ENCODE measurements at regions not wholly inside any gene's neighbourhood (a gene's known extent, or its start where the extent isn't known, plus 50 kb on each side); places are given as distances from the start of the nearest gene placed in this dataset.
A peak's percentile ranks its signal among the peaks of the same experiment; 100 is the strongest.

DNA sequence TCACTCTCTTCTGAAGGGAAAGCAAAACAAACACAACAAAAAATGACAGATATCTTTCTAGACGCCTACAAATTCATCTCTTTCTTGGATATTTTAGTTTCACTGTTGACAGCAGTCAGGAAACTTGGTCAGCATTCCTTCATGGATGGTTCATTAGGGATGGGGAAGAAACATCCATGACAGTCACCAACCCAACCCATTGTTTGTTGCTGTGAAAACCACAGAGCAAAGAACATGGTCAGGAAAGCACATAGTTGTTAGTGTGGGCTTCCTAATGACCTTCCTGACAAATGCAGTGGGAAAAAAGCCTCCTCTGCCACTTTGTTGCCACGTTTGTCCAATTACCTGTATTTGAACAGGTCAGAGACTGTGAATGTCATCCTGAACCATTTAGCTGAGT lies 139.8 kb upstream of the SNX19 start:
- DNase-seq, result no peak

DNA sequence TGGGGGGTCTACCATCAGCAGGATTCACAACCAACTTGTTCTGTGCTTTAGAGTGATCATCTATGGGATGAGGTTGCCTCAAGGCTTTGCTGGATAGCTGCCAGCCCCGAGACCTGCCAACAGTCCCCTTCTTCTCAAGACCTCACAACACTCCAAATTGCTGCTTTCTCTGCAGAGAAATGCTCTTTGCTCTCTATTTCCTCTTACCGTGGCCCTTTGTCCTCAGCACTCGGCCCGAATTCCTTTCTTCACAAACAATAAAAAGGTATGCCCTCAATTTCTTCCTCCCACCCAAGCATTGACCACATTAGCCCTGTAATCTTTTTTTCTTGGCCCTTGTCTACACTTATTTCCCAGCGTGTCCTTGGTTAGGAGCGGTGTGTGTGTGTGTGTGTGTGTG lies 147.4 kb upstream of the SNX19 start:
- DNase-seq, result no peak

GRCh38 chr11:131064373-131064991 lies 148.2 kb upstream of the SNX19 start:
- DNase-seq, result peak; percentile 68

- no peak for DNase-seq
Measured at GRCh38 chr11:131065435-131066413, 149.4 kb upstream of the SNX19 start.

GRCh38 chr11:131066551-131066950 lies 150.3 kb upstream of the SNX19 start:
- no peak for DNase-seq

GRCh38 chr11:131070365-131070764 lies 154.1 kb upstream of the SNX19 start:
- DNase-seq, result no peak

DNA sequence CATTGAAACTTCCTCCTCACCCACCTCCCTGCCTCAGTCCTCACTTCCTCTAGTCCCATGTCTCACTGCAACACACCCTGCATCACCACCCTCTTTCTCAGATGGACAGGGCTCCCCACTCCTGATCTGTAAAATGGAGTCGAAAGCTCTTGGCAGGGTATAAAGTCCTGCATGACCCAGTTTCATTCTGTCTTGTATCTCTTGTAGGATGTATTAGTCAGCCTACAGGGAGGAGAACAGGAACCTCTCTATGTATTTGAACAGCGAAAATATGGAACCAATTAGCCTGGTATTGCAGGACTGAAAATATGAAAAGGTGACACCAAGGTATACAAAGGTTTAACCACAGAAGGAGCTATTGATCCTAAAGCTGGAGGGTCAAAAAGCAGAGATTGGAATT lies 156.9 kb upstream of the SNX19 start:
- DNase-seq, result no peak

DNA sequence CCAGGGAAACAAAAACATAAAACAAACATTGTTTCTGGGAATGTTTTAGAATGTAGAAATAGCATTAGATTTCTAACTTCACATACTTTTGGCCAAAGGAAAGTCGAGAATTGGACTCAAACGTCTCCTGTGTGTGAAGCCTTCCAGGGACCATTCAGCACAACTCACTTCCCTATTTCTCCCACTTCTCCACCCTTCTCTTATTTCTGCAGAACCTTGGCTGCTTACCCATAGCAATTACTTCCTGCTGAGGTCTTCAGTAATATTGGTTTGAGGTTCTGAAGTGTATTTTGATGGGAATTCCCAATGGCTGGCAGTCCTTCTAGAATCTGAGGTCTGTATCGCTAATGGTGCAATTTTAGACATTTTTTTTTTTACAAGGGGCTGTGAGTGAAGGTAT lies 158.3 kb upstream of the SNX19 start:
- no peak for DNase-seq

DNA sequence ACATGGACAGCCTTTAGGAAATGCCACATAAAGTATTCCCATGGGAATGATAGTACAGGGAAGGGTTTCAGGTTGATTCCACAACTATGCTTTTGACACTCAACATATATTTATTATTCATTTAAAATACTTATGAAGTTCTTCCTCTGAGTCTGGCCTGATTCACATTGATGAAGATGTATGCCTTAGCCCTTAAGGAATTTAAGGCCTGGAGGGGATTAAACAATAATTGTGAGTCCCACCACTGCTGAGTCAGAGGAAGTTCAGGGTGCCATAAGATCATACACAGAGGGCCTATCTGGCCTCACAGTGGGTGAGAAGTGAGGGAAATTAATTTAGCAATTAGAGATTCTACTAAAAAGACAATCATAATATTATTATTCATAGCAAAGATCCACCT lies 161.1 kb upstream of the SNX19 start:
- no peak for DNase-seq

GRCh38 chr11:131079036-131079435 lies 162.8 kb upstream of the SNX19 start:
- DNase-seq, result no peak

- no peak for DNase-seq
Measured at GRCh38 chr11:131089727-131090245, 173.5 kb upstream of the SNX19 start.

- no peak for DNase-seq
Measured at GRCh38 chr11:131092469-131092868, 176.2 kb upstream of the SNX19 start.

- DNase-seq, result no peak
Measured at GRCh38 chr11:131094827-131095226, 178.5 kb upstream of the SNX19 start.

GRCh38 chr11:131095511-131096185 lies 179.4 kb upstream of the SNX19 start:
- DNase-seq, result no peak

DNA sequence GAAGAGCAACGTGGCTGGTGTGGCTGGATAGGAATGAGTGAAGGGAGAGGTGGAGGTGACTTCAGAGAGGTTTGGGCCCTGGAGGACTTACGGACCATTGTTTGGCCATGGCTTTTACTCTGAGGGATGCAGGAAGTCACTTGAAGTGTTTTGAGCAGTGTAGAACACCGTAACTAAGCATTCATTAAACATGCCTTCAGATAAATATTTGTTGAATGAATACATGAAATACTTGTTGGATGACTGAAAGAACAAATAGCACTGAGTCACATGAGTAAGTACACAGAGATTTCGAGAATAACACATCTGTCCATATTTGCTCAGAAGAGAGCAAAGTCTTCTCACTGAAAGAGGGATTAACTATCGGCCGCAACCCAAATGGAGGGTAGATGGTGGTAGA lies 182.7 kb upstream of the SNX19 start:
- no peak for DNase-seq

DNA sequence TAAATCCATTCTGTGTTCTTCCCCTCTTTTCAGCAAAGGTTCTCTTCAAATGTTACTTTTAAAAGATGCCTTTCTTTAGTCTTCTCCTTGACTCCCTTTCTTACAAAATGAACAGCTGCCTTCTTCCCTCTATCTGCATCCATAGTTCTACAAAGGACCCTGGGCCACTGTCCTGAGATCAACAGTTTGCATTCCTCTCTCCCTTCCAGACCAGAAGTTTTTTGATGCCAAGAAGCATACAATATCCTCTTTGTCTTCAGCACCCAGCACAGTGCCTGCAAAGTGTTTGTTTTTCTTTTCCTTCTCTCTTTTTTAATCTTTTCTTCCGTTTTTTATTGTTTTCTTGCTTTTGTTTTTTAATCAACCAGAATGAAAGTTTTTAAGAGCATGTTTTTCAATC lies 183.5 kb upstream of the SNX19 start:
- DNase-seq, result no peak

DNA sequence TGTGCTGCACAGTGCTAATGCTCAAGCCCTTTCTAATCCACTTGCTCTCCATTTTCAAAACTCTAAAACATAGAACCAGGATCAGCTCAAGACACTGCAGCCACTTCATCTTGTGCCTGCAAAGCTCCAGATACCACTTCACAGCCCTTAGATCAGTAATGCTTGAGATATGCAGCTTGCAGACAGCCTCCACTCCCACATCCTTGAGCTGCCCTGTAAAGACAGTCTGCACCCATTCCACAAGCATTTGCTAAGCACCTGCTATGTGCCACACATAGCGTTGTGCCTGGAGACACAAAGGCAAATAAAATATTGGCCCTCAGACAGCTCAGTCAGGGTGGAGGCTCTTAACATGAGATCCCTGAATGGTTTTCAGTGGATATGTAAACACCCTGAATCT lies 192.5 kb upstream of the SNX19 start:
- DNase-seq, result no peak

- no peak for DNase-seq
Measured at GRCh38 chr11:131109257-131109656, 193.0 kb upstream of the SNX19 start.

DNA sequence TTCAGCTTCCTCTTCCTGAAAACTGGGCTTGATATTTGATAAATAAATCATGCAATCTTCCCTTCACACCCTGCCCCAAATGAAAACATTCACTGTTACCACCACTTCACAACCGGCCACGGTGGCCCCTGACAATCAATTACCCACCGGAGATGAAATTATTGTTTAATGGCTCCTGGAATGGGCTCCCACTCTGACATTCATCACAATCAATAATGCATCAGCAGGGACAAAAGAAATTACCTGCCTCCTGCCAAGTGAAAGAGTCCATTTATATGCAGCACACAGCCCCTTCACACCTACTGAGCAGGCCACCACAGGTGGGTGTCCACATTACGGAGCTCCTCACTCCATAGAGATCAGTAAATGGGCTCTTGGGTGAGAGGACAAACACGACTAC lies 193.5 kb upstream of the SNX19 start:
- DNase-seq, result no peak

GRCh38 chr11:131111775-131112174 lies 195.5 kb upstream of the SNX19 start:
- DNase-seq, result no peak

DNA sequence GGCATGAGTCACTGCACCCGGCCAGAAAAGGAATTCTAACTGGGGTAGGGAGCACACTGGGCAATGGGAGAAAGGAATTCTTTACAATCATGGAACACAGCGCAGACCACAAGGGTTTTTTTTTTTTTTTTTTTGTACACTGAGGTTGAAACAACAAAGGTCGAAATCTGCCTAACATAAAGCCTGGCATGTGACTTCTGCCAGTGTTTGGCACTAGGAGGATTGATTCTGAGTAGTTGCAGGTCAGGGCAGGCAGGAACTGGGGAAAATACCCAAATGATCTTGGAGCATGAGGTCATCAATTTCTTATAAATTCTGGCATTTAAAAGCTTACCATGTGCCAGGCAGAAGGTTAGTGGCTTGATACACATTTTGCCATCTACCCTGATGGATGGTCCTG lies 202.0 kb upstream of the SNX19 start:
- no peak for DNase-seq

DNA sequence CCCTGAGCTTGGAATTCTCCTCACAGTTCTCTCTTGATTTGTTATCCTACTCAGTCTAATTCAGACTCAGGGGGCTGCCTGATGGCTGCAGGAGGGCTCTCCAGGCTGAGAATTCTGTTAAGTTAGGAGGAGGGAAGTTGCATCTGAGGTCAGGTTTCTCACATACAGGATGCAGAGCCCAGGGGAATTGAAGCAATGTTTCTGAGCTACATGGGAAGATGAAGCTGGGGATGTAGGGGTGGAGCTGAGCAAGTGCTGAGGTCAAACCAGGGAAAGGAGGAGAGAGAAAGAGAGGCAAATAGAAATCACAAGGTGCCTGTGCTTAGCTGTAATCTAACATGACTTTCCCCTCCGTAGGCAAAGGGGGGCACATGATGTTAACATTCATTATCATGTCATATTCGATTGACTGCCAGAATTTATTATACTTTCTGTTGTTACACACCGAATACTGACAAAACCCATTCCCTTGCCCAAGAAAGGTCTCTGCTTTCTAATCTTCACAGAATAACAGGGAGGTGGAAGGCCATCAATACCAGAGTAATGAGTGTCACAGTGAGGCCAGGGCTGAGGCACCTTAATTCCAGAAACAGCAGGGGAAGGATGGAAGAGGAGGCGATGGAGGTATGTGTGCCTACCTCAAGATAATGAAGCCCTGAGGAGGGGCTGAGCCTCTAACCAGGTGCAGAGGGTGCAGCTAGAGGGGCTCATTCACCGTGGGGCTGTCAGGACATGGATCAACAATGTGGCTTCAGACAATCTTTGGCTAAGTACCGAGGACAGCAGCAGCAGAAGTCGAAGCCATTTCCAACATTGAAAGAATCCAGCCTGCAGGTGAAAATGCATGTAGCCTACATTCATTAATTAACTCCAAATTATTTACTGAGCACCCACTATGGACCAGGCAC lies 205.4 kb upstream of the SNX19 start:
- DNase-seq, result no peak

DNA sequence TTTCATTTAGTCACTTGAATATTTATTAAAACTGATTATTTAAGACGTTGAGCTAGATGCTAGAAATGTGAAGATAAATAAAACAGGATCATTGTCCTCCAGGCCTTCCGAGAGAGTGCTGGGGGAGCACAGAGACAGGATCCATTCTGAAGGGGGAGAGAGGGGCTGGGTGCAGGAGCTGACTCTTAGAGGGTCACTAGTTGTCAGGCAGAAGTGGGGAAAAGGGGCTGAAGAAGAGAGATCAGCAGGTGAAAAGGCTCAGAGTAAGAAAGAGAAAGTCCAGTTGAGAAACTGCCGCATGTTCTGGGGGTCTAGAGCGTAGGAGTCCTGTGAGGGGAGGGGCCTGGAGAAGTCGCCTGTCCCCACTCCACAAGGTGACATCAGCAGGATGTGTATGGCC lies 206.2 kb upstream of the SNX19 start:
- DNase-seq, result no peak
